ENCODE measurements at regions not wholly inside any gene's neighbourhood (a gene's known extent, or its start where the extent isn't known, plus 50 kb on each side); places are given as distances from the start of the nearest gene placed in this dataset.
"Not testable (repeated sequence)": the region's sequence is repeated elsewhere in the genome, so short reads cannot be mapped to it uniquely, and the experiment has no call there.

DNA sequence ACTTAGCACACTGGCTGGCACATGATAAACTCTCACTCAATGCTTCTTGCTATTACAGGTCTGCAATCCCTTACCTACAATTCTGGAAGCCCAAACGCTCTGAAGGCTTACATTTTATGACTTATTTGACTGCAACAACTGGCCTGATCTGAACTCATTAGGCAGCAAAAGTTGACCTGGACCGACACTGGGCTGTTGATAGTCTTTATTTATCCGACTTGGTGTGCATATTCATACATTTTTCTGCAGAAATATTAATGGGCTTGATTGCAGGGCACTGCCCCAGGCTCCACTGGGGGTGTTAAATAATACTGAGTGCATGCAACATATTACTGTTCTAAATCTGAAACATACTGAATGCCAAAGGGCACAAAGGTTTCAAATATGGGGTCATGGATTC lies 1076.7 kb downstream of the BCL11B start:
- DNase-seq (ENCODE audit: low spot score) = no peak

DNA sequence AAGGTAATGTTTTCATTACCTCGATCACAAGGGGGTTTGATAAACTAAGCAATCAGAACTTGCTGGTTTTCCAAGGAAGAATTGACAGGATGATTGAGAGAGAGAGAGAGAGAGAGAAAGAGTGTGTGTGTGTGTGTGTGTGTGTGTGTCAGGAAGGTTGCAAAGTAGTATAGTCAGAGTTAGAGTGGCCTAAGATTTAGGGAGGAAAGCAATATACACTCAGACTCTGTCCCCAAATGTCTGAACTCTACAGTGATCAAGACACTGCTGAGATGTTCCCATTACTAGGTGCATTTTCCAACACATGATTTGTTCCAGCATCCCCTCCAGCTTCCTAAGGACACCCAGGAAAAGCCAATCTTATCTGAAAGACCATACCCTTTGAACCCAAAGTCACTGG lies 1074.1 kb downstream of the BCL11B start:
- DNase-seq (ENCODE audit: low spot score) = no peak

DNA sequence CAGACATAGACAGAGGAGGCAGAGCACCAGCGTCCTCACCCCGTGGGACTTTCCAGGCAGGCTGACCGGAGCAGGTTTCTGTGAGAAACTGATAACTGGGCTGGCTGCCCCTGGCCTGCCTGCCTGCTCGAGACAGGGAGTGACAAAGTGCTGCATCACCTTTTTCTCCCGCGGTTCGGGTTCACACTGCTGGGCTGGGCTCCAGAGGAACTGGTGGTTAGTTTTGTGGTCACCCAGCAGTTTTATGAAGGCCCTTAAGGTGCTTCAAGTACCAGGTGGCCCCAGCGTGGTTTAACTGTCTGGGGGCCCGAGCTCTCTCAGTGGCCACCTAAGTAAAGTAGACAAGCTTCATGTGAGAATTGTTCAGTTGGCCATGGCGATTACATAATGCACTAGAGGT lies 1073.6 kb downstream of the BCL11B start:
- DNase-seq (ENCODE audit: low spot score) = no peak

DNA sequence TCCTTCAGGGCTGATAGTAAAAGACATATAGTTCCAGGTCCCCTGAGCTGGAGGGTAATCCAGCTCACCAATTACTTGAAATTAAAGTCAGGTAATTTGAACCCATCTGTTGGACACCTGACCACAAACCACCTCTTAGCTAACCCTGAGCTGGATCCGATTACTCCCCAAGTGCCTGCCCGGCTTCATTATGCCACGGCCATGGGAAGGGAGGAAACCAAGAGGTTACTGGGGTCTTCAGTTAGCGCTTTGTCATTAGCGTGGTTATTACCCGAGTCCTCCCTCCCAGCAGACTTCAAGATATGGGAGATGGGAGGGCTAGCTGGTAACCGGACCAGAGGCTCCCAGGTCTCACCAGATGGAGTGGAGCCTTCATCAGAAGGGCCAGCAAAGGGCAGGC lies 1071.4 kb downstream of the BCL11B start:
- DNase-seq (ENCODE audit: low spot score) = no peak

DNA sequence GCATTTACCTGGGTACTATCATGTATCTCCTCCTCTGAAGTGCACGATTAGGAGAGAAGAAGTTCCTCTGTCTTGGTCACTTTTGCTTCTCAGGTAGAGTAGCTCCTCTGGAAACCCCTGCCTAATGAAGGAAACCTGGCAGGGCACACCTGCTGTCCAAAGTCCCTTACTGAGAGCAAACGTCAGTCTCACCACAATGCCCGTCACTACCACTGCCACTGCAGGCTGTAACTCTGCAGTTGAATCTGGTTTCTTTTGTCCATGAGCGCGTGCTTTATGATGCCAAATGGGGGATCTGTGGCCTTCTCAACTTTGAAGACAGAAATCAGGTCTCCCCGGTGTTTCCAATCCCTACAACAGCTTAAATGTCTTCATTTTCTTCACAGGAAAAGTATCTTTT lies 1068.6 kb downstream of the BCL11B start:
- no peak for DNase-seq (ENCODE audit: low spot score)

DNA sequence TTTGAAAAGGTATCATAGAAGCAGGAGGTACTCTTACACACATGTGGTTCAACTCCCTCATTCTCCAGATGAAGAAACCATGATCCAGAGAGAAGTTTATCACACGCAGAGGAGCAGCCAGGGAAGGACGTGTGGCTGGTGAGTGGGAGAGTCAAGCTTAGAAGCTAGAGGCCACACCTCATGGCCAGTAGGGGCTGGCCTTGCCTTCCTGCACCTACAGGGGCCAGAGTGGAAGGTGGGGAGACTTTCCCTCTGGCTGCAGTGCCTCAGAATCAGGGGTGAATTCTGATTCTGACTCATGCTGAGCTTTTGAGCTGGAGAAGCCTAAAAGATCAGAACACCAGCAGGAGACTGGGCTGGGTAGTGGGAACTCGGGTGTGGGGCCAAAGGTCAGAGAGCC lies 1067.9 kb downstream of the BCL11B start:
- DNase-seq (ENCODE audit: low spot score) = no peak

DNA sequence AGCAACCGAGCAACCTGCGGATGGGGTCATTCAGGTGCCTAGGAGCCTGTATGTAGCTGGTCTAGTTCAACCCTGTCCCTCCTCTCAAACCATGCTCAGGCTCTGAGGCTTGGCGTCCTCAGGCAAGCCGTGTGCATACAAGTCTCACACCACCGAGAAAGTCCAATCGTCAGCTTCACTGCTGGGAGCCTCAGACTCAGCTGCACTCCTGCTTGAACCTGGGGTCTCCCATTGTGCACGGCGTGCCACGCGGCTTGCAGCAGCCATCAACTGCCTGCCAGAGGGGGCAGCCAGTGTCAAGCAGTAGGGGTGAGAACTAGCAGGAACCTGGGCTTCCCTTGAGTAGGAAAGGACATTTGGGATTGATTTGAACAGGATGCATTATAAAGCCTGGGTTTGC lies 1064.6 kb downstream of the BCL11B start:
- no peak for DNase-seq (ENCODE audit: low spot score)

DNA sequence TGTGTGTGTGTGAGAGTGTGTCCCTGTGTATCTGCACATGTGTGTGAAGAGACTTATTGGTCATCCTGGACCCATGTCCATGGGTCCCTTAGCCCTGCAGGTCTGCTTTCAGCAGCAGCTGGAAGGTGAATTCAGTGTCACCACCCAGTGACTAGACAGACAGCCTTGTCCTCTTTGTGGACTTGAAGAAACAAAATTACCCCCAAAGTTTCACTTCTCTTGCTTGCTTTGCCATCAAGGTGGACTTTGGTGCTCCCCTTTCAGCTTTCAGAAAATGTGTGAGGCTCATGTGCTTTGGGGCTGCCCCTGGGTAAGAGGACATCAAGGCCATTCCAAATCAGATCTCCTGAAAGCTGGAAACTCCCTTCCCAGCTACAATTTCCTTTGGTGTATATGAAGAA lies 1063.8 kb downstream of the BCL11B start:
- DNase-seq (ENCODE audit: low spot score) = no peak

DNA sequence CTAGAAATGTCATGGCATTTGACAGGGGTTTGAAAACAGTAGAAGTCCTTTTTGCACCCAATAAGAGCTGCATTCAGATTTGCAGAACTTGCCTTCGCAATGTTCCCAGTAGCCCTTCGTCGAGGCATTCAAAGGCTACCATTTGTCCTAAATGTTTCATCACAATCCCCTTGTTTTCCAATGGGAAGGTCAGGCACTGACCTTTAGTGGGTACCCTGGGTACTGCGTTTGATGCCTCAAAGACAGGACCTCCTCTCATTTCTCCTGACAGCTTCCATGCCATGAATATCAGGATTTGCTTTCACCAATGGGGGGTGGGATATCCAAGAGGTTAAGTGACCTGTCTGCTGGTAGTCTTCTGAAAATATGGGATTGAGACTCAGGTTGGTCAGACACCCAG lies 1063.1 kb downstream of the BCL11B start:
- no peak for DNase-seq (ENCODE audit: low spot score)

DNA sequence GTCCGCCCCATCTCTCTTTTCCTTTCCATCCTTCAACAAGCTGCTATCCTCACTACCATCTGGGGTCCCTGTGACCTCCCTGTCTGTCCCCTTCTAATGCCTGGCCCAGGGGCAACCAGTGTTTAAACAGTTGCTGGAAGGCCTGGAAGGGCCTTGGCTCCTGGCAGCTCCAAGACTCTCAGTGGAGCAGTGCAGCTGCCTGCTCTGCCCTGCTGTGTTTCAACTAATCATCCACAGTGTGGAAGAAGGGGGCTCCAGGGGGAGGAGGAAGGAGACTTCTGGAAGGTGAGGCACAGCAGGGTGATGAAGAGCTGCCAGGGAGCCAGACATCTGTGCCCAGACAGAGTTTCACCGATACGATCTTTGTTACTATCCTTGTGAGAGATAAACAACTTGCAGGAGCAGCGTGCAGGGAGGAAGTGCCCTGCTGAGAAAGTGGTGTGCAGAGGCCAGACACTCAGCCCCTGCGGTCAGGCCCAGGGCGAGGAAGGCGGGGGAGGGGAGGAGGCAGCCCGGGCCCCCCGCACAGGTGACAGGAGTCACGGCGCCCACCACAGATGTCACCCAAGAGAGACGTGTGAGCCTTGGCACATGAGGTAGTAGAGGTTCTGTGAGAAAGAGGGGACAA lies 1061.8 kb downstream of the BCL11B start:
- no peak for DNase-seq (ENCODE audit: low spot score)

DNA sequence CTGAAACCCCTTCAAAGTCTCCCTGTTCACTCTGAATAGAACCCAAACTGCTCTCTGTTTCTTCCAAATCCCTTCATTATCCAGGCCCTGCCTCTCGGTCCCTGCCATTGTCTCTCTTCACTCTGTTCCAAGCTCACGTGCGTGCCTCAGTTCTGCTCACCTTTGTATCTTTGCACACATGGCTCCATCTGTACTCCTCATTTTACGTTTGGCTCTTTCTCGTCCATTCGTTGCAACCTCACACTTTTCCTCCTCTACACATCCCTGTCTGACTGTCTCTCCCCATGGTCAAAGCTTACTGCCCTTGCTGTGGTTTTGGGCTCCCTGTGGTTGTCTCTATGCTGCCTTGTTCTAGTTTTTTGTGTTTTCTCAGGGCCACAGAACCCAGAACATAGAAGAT lies 1054.5 kb downstream of the BCL11B start:
- no peak for DNase-seq (ENCODE audit: low spot score)

DNA sequence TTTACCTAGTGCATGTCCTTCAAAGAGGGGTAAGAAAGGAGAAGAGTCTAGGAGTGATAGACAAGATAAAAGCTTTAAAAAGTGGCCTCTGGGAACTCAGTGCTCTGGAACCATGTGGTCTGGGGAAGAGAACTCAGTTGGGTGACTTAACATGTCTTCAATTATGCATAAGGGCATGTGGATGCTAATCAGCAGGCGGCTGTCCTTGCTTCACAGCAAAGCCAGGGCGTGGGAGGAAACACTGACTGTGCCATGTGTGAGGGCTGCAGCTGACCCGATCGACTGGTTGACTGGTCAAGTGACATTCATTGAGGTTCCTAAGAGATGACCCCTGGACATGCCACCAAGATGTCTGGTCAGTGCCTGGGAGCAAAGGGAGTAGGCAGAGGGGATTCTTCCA lies 1053.8 kb downstream of the BCL11B start:
- DNase-seq (ENCODE audit: low spot score) = no peak

DNA sequence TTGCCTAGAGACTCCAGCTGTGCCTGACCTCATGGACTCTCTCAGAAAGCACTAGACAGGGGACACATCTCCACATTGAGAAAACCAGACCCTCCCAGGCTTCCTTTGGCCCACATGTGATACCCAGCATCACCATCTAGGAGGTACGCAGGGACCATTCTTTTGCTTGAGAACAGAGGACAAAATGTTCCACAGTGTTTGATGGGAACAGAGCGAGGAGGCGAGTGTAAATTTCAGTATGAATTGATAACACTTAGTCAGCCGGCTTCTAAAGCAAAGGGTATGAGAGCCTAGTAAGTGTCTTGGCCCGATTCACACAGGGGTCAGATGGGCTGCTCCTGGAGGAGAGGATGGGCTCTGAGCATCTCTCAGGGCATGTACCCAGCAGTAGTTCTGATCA lies 1052.4 kb downstream of the BCL11B start:
- no peak for DNase-seq (ENCODE audit: low spot score)

DNA sequence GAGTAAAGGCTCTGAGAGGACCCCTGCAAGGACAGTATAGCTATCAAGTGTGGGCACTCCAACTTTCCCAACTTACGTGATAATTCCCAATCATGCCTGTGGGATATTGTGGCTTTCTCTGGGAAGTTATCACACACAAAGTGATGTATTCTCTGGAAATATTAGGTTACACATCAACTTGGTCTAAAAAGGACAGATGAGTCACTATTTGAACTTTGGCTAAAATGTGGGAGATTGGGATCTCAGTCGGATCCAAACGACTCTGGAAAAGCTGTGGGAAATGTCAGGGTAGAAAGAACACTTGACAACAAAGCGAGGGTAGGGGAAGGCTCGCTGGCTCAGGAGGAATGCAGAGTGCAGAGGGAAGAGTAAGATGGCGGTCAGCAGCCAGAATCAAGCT lies 1048.9 kb downstream of the BCL11B start:
- no peak for DNase-seq (ENCODE audit: low spot score)

DNA sequence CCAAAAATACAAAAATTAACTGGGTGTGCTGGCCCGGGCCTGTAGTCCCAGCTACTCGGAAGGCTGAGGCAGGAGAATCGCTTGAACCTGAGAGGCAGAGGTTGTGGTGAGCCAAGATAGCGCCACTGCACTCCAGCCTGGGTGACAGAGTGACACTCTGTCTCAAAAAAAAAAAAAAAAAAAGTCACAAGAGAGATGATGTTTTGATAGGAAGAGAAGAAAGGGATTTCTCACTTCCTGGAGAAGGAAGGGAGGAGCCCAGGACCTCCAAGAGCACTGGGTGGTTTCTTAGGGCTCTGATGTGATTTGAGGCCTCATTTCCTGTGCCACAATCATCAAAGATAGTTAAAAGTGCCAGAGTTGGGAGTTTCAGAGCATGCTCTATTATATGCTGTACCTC lies 1048.3 kb downstream of the BCL11B start:
- DNase-seq (ENCODE audit: low spot score) = not testable (repeated sequence)

DNA sequence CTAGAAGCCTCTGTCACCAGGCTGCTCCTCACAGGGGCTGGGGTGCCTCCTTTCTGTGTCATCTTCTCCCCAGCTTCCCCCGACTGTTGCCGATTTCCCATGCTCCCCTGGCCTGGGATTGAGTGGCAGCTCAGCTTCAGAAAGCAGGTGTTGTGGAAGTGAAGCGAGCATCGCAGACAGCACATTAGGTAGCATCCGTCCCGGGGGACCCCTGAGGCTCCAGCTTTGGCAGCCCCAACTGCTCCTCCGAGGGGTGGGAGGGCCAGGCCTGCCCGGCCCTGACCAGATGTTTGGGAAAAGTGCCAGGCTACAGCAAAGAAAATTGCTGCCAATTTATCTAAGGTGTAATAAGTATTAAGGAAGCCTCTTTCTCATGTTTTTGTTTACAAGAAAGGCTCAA lies 1045.6 kb downstream of the BCL11B start:
- DNase-seq (ENCODE audit: low spot score) = no peak

DNA sequence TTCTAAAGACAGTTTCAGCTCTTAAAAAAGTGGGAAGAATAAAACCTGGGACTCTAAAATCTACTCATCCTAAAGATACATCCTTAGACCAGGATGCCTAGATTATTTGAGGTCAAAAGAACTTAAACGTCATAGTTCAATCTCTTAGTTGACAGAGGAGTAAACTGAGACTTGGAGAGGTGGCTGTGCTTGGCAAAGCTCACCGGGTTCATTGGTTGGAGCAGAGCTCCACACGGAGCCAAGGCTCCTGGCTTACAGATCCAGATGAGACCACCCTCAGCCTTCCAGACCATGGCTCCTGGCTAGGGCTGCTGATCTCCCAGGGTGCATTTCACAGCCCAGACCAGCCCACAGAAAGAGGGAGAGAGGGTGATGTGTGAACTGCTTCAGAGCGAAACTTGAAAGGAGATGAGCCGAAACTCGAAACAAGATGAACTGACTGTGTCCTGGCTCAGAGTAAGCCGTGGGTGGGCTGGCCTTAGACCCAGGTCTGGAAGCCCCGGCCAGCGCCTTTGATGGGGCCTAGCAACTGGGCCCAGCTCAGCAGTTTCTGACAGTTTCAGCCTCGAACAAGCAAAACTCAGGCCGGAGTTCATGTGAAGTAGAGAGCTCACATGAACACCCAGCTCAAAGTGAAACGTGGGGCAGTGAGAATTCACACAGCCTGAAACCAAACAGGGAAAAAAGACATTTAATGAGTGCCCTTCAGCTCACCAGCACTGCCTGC lies 1044.8 kb downstream of the BCL11B start:
- no peak for DNase-seq (ENCODE audit: low spot score)

DNA sequence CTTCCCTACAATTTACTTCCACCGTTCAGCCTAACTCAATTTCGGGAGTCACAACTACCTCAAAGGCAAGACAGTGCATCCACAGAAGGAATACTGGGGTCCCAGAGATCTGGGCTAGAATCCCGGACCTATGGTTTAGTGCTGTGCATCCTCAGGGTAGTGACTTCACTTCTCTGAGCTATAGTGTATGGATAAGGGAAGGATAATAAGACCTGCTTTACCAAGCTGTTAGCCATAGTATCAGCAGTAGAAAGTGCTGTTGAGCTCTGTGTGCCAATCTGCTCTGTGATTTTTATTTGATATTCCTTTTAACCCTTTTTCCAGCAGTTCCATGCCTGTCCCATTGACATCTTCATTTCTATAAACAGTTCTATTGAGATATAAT lies 1044.3 kb downstream of the BCL11B start:
- DNase-seq (ENCODE audit: low spot score) = no peak

DNA sequence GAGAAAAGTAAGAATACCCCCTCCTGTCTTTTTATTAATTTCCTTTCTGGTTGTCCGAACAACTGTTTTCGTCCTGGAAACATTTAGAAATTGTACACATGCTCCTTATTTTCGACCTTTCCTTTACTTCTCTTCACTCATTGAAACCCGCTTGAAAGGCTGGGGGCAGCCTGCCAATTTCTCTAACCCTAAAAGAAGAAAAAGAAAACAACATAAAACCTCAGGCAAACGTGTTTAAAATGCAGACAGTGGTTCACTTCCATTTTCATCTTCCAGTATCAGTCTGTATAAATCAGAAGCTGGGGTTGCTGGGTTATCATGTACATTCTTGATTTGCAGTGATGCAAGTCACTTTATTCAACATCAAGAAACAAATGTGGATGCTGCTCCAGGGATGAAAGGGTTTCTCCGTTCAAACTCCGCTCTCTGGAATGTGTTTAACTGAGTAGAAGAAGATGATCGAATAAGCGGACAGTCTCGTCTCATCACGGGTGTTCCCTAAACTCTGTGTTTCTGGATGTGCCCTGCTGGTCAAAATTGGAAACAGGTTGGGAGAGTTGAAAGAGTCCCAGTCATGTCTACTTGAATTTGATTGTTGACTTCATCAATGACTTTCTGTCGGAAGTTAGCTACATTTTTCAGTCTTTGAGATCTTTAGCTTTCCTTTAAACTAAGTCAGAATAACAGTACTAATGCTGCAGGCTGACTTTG lies 1042.2 kb downstream of the BCL11B start:
- no peak for DNase-seq (ENCODE audit: low spot score)

DNA sequence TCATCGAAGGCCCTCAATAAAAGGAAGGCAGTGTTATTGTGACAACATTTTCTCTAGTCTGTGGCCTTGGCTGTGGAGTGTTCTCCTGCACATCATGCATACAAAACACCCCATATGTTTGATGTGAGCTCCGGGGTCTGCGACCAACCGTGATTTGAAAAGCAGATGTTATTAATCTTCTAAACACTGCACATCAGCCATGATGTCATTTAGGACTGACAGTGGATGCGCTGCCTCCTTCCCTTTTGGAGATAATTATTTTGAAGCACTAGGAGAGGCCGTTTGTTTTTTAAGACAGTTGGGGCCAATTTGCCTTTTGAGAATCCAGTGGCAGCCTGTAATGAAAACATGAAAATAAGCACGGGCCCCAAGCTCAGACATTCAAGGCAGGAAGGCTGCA lies 1041.6 kb downstream of the BCL11B start:
- no peak for DNase-seq (ENCODE audit: low spot score)

DNA sequence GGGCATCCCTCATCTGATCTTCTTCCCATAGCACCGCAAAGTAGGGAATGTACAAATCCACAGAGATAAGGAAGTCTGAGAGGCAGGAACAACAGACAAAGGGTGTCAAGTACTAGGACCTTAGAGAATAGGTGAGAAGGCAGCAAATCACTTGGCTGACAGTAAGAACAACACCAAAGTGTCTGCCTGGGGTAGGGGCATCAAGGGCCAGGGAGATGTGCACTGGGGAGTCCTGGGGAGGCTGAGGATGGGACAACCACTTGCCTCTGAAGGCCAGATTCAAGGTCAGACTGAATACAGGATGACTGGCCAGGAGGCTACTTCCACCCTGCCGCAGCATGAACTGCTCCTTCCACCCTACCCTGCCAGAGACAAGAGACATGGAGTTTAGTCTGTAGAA lies 1040.8 kb downstream of the BCL11B start:
- DNase-seq (ENCODE audit: low spot score) = no peak

DNA sequence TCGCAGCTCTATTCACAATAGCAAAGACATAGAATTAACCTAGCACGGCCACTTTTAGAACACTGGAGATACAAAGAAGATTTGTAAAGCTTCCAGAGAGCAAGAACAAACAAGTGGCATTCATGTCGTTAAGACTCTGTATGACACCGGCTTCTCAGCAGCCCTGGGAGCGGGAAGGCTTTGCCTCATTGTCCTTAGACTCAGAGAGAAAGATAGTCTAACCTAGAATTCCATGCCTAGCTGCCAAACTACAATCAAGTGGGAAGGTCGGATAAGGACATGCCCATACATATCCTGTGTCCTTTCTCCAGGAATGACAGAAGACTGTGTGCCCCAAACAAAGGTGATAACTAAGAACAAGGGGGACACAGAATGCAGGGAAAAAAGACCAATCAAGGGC lies 1038.3 kb downstream of the BCL11B start:
- no peak for DNase-seq (ENCODE audit: low spot score)

DNA sequence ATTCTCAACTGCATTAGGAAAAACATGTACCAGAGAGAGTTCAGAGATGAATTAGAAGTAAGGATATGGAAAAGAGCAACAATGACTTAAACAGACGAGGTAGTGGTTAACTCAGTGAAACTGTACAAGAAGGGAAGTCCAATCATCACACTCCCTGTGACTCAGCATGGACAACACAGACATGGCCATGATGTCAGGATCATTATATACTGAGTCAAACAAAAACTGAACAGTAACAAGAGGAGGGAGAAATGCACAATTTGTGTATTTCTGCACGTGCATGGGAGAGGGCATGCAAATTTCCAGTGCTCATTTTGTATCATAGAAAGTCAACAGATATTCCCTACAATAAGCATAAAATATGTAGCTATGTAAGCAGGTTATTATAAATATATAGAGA lies 1037.8 kb downstream of the BCL11B start:
- DNase-seq (ENCODE audit: low spot score) = no peak

DNA sequence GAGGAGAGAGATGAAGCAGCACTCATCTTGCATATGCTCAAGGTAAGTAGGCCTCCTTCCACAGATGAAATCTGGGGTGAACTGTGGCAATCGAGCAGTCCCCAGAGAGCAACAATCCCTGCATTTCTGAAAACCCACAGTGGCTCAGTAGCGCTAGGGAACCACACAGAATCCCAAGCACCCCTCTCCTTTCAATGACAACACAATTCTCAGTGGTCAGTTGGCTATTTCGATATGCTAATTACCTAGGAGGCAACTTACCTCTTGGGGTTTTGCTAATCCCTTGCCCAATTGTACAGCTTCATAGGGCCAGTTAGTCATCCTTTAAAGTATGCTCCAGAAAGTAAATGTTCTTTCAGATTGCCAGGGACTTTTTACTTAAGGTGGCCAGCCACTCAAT lies 1035.7 kb downstream of the BCL11B start:
- no peak for DNase-seq (ENCODE audit: low spot score)
